ENCODE measurements at regions not wholly inside any gene's neighbourhood (a gene's known extent, or its start where the extent isn't known, plus 50 kb on each side); places are given as distances from the start of the nearest gene placed in this dataset.

DNA sequence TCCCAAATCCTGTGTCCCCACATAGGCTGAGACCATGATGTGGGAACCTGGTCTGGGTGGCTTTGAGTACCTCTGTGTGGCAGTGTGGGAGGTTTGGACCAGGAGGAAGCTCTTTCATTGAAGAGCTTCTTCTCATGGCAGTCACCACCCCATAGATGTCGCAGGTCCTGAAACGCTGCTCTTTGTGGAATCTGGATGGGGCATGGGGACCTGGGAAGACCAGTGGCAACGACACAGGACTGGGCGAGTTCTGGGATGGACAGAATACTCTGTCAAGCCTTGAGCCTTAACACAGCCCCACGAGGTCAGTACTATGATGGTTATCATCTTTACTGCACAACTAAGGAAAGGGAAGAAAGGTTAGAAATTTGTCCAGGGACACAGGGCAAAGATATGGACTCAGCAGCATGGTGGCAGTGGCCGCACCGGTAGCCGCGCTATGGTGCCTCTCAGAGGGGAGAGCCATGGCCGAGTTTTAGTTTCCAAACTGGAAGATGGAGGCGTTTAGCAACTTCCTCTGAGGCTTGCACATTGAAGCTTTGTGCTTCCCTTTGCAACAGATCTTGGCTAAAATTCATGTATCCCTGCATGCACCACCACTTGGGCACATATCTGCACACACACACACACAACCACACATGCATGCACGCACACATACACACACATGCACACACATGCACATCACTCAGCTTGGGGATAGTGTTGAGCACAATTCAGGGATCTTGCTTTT, 117.7 kb upstream of the C1orf174 start:
- TF ChIP-seq TAF1 (conservative IDR thresholded peaks at IDR 0.05) (no peak), FOXA1 (IDR thresholded peaks at IDR 0.05) (no peak), FOXA2 (IDR thresholded peaks at IDR 0.05) (no peak), GABPA (IDR thresholded peaks at IDR 0.05 in 1 of 2, conservative IDR thresholded peaks at IDR 0.05 in 1 of 2) (no peak), SP1 (IDR thresholded peaks at IDR 0.05) (no peak), YY1 (IDR thresholded peaks at IDR 0.05) (no peak)
- TF ChIP-seq, protein P1, sequence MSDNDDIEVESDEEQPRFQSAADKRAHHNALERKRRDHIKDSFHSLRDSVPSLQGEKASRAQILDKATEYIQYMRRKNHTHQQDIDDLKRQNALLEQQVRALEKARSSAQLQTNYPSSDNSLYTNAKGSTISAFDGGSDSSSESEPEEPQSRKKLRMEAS (IDR thresholded peaks at IDR 0.05): no peak
- TF ChIP-seq, protein P2, sequence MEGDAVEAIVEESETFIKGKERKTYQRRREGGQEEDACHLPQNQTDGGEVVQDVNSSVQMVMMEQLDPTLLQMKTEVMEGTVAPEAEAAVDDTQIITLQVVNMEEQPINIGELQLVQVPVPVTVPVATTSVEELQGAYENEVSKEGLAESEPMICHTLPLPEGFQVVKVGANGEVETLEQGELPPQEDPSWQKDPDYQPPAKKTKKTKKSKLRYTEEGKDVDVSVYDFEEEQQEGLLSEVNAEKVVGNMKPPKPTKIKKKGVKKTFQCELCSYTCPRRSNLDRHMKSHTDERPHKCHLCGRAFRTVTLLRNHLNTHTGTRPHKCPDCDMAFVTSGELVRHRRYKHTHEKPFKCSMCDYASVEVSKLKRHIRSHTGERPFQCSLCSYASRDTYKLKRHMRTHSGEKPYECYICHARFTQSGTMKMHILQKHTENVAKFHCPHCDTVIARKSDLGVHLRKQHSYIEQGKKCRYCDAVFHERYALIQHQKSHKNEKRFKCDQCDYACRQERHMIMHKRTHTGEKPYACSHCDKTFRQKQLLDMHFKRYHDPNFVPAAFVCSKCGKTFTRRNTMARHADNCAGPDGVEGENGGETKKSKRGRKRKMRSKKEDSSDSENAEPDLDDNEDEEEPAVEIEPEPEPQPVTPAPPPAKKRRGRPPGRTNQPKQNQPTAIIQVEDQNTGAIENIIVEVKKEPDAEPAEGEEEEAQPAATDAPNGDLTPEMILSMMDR (IDR thresholded peaks at IDR 0.05; ENCODE audit: low read depth, low read length, missing input control): no peak
- TF ChIP-seq, protein P3, sequence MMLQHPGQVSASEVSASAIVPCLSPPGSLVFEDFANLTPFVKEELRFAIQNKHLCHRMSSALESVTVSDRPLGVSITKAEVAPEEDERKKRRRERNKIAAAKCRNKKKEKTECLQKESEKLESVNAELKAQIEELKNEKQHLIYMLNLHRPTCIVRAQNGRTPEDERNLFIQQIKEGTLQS (IDR thresholded peaks at IDR 0.05): no peak
- TF ChIP-seq, protein P4, sequence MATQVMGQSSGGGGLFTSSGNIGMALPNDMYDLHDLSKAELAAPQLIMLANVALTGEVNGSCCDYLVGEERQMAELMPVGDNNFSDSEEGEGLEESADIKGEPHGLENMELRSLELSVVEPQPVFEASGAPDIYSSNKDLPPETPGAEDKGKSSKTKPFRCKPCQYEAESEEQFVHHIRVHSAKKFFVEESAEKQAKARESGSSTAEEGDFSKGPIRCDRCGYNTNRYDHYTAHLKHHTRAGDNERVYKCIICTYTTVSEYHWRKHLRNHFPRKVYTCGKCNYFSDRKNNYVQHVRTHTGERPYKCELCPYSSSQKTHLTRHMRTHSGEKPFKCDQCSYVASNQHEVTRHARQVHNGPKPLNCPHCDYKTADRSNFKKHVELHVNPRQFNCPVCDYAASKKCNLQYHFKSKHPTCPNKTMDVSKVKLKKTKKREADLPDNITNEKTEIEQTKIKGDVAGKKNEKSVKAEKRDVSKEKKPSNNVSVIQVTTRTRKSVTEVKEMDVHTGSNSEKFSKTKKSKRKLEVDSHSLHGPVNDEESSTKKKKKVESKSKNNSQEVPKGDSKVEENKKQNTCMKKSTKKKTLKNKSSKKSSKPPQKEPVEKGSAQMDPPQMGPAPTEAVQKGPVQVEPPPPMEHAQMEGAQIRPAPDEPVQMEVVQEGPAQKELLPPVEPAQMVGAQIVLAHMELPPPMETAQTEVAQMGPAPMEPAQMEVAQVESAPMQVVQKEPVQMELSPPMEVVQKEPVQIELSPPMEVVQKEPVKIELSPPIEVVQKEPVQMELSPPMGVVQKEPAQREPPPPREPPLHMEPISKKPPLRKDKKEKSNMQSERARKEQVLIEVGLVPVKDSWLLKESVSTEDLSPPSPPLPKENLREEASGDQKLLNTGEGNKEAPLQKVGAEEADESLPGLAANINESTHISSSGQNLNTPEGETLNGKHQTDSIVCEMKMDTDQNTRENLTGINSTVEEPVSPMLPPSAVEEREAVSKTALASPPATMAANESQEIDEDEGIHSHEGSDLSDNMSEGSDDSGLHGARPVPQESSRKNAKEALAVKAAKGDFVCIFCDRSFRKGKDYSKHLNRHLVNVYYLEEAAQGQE (IDR thresholded peaks at IDR 0.05): no peak
